DND-41 (cell line): ENCODE measurements at regions not wholly inside any gene's neighbourhood (a gene's known extent, or its start where the extent isn't known, plus 50 kb on each side); places are given as distances from the start of the nearest gene placed in this dataset.

Experiments
- EZH2 ChIP-seq: IDR thresholded peaks from 3 replicates; pipeline ENCODE4 v1.6.1; 2012; ENCODE audit warnings: borderline replicate concordance, low read depth, mild to moderate bottlenecking, moderate library complexity, low read length, inconsistent platforms; ENCODE audit not compliant: severe bottlenecking
- TF ChIP-seq, protein P1 (sequence below): IDR thresholded peaks from 2 replicates; pipeline ENCODE4 v1.5.1; 2012; ENCODE audit warnings: borderline replicate concordance, low read length, moderate library complexity, mild to moderate bottlenecking; ENCODE audit not compliant: poor library complexity, severe bottlenecking; ENCODE audit errors: extremely low read depth

DNA sequence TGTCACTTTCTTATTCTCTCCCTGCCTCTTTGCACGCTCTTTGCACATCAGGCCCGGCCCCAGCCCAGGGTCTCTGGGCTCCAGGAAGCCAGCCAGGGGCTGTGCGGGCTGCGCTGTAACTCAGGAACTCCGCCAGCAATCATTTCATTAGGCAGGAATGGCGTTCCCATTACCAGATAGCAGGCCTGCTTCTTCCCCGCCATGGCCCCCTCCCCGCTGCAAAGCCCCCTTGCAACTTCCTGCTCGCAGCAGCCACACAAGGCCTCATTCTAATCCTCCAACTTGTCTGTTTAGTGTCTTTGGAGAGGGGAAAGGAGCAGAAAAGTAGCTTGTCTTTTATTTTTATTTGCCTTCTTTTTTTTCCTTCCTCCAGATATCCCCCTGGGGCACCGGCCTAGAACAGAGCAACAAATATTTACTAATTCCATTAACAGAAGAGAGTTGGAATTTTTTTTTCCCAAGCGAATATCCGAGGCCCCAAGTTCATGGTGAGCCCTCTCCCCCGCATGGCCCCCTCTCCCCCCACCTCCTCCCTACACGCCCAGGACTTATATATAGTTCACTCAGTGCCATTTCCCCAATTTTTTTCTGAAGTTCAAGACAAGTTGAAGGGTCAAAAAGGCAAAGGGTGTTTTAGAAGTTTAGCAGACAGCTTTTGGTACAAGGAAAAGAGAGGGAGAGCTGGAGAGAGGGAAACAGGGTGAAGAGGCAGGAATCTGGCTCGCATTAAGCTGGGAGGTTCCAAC, 329.4 kb upstream of the TBX3 start:
- TF ChIP-seq, protein P1, sequence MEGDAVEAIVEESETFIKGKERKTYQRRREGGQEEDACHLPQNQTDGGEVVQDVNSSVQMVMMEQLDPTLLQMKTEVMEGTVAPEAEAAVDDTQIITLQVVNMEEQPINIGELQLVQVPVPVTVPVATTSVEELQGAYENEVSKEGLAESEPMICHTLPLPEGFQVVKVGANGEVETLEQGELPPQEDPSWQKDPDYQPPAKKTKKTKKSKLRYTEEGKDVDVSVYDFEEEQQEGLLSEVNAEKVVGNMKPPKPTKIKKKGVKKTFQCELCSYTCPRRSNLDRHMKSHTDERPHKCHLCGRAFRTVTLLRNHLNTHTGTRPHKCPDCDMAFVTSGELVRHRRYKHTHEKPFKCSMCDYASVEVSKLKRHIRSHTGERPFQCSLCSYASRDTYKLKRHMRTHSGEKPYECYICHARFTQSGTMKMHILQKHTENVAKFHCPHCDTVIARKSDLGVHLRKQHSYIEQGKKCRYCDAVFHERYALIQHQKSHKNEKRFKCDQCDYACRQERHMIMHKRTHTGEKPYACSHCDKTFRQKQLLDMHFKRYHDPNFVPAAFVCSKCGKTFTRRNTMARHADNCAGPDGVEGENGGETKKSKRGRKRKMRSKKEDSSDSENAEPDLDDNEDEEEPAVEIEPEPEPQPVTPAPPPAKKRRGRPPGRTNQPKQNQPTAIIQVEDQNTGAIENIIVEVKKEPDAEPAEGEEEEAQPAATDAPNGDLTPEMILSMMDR: no peak
- TF ChIP-seq EZH2: no peak
